C4-2B (cell line): ENCODE measurements at regions not wholly inside any gene's neighbourhood (a gene's known extent, or its start where the extent isn't known, plus 50 kb on each side); places are given as distances from the start of the nearest gene placed in this dataset.
"Not testable (repeated sequence)": the region's sequence is repeated elsewhere in the genome, so short reads cannot be mapped to it uniquely, and the experiment has no call there.

Source experiments
- CTCF ChIP-seq: fragments of 450-650 bp; conservative IDR thresholded peaks from 2 replicates; pipeline ENCODE4 v1.5.1; 2017; ENCODE audit warnings: mild to moderate bottlenecking
- ZFX ChIP-seq: fragments of 450-650 bp; IDR thresholded peaks from 2 replicates; pipeline ENCODE4 v1.6.1; 2017

- TF ChIP-seq CTCF, ZFX: not testable (repeated sequence)
Observed at GRCh38 chr2:64747690-64748091, 94.0 kb upstream of the SERTAD2 start.
